ENCODE measurements at regions not wholly inside any gene's neighbourhood (a gene's known extent, or its start where the extent isn't known, plus 50 kb on each side); places are given as distances from the start of the nearest gene placed in this dataset.
A peak's percentile ranks its signal among the peaks of the same experiment; 100 is the strongest.

DNA sequence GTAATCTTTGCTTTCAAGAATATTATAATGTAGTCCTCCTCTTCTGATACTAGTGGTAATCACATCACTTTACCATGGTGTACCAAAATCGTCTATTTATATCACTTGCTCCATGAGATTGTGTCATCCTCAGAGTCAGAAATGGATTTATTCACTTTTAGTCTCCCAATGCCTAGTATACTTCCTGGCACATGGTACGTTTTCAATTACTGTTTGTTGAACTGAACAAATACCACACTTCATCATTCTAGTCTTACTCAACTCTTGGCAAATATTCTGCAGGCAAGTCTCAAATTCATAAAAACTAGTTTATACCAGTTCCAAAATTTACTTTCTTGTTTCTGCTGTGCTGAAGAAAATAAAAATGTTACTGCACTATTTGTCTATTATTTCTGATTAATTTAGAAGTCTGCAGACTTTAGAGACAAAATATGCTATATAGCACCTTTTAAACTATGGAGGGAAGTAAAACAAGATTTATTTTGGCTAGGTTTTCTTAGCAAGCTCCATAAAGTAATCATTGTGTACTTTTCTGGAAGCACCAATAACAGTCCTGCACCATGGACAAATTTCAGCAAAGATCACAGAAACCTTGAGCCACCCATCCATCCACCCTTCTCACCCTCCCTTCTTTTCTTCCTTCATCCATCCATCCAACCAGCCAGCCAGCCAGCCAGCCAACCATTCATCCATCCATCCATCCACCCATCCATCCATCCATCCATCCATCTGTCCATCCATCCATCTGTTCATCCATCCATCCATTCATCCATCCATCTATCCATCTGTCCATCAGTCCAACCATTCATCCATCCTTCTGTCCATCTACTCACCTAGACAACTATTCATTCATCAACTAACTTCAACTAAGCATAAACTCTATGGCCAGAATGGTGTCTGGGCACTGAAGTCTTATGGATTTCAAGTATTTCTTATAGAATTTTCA lies 102.1 kb upstream of the STMND1 start (continued):
- TF ChIP-seq, protein P1, sequence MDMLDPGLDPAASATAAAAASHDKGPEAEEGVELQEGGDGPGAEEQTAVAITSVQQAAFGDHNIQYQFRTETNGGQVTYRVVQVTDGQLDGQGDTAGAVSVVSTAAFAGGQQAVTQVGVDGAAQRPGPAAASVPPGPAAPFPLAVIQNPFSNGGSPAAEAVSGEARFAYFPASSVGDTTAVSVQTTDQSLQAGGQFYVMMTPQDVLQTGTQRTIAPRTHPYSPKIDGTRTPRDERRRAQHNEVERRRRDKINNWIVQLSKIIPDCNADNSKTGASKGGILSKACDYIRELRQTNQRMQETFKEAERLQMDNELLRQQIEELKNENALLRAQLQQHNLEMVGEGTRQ (IDR thresholded peaks at IDR 0.05; ENCODE audit: borderline replicate concordance, low read depth, low read length): no peak
- TF ChIP-seq NFIC (IDR thresholded peaks at IDR 0.05; ENCODE audit: borderline replicate concordance): peak; percentile 86
- TF ChIP-seq, protein P2, sequence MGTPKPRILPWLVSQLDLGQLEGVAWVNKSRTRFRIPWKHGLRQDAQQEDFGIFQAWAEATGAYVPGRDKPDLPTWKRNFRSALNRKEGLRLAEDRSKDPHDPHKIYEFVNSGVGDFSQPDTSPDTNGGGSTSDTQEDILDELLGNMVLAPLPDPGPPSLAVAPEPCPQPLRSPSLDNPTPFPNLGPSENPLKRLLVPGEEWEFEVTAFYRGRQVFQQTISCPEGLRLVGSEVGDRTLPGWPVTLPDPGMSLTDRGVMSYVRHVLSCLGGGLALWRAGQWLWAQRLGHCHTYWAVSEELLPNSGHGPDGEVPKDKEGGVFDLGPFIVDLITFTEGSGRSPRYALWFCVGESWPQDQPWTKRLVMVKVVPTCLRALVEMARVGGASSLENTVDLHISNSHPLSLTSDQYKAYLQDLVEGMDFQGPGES (IDR thresholded peaks at IDR 0.05; ENCODE audit: low read depth, low read length): no peak
- no peak for TF ChIP-seq ELF1 (IDR thresholded peaks at IDR 0.05)
- no peak for TF ChIP-seq RCOR1 (IDR thresholded peaks at IDR 0.05; ENCODE audit: low read length)
- TF ChIP-seq FOSL2 (IDR thresholded peaks at IDR 0.05; ENCODE audit: borderline replicate concordance, low read depth): peak; percentile 51; the same call in 1 of the 2 replicates
- TF ChIP-seq GATA2 (CRISPR knock-in tag; IDR thresholded peaks at IDR 0.05): no peak
- TF ChIP-seq RXRA (IDR thresholded peaks at IDR 0.05; ENCODE audit: borderline replicate concordance, low read depth): no peak
- no peak for TF ChIP-seq RFX5 (IDR thresholded peaks at IDR 0.05; ENCODE audit: low read length)
- peak; percentile 44; the same call in 1 of the 2 replicates for TF ChIP-seq POLR2AphosphoS5 (IDR thresholded peaks at IDR 0.05; ENCODE audit: low read depth, low read length)
- TF ChIP-seq EP300 (IDR thresholded peaks at IDR 0.05; ENCODE audit: borderline replicate concordance in 1 of 2, low read depth in 1 of 2, low read length in 1 of 2): peak; percentile 36 to 62; a peak in 2 of 4 replicates
- peak; percentile 59 for TF ChIP-seq JUND (IDR thresholded peaks at IDR 0.05)
- no peak for TF ChIP-seq MXI1 (IDR thresholded peaks at IDR 0.05; ENCODE audit: low read depth, low read length)
- TF ChIP-seq RAD21 (IDR thresholded peaks at IDR 0.05; ENCODE audit: low read length): no peak
- TF ChIP-seq, protein P3, sequence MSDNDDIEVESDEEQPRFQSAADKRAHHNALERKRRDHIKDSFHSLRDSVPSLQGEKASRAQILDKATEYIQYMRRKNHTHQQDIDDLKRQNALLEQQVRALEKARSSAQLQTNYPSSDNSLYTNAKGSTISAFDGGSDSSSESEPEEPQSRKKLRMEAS (IDR thresholded peaks at IDR 0.05; ENCODE audit: low read depth): 0 out of 2 replicates have a peak, but pooled peaks have one; percentile 34
- TF ChIP-seq FOXM1 (IDR thresholded peaks at IDR 0.05; ENCODE audit: low read depth): no peak
- no peak for TF ChIP-seq GABPA (IDR thresholded peaks at IDR 0.05; ENCODE audit: low read depth)
- TF ChIP-seq EZH2phosphoT487 (IDR thresholded peaks at IDR 0.05; ENCODE audit: borderline replicate concordance, low read depth): no peak
- TF ChIP-seq YY1 (IDR thresholded peaks at IDR 0.05; ENCODE audit: low read depth): no peak
- no peak for TF ChIP-seq NRF1 (IDR thresholded peaks at IDR 0.05; ENCODE audit: low read depth, low read length)
- TF ChIP-seq, protein P4, sequence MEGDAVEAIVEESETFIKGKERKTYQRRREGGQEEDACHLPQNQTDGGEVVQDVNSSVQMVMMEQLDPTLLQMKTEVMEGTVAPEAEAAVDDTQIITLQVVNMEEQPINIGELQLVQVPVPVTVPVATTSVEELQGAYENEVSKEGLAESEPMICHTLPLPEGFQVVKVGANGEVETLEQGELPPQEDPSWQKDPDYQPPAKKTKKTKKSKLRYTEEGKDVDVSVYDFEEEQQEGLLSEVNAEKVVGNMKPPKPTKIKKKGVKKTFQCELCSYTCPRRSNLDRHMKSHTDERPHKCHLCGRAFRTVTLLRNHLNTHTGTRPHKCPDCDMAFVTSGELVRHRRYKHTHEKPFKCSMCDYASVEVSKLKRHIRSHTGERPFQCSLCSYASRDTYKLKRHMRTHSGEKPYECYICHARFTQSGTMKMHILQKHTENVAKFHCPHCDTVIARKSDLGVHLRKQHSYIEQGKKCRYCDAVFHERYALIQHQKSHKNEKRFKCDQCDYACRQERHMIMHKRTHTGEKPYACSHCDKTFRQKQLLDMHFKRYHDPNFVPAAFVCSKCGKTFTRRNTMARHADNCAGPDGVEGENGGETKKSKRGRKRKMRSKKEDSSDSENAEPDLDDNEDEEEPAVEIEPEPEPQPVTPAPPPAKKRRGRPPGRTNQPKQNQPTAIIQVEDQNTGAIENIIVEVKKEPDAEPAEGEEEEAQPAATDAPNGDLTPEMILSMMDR (IDR thresholded peaks at IDR 0.05): no peak
- TF ChIP-seq TCF12 (IDR thresholded peaks at IDR 0.05): peak; percentile 90
- TF ChIP-seq, protein P5, sequence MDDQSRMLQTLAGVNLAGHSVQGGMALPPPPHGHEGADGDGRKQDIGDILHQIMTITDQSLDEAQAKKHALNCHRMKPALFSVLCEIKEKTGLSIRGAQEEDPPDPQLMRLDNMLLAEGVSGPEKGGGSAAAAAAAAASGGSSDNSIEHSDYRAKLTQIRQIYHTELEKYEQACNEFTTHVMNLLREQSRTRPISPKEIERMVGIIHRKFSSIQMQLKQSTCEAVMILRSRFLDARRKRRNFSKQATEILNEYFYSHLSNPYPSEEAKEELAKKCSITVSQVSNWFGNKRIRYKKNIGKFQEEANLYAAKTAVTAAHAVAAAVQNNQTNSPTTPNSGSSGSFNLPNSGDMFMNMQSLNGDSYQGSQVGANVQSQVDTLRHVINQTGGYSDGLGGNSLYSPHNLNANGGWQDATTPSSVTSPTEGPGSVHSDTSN (IDR thresholded peaks at IDR 0.05): peak; percentile 82
- no peak for TF ChIP-seq TEAD4 (IDR thresholded peaks at IDR 0.05; ENCODE audit: borderline replicate concordance, insufficient read depth)
- no peak for TF ChIP-seq FOXJ3 (CRISPR knock-in tag; IDR thresholded peaks at IDR 0.05)
